ENCODE measurements at regions not wholly inside any gene's neighbourhood (a gene's known extent, or its start where the extent isn't known, plus 50 kb on each side); places are given as distances from the start of the nearest gene placed in this dataset.

DNA sequence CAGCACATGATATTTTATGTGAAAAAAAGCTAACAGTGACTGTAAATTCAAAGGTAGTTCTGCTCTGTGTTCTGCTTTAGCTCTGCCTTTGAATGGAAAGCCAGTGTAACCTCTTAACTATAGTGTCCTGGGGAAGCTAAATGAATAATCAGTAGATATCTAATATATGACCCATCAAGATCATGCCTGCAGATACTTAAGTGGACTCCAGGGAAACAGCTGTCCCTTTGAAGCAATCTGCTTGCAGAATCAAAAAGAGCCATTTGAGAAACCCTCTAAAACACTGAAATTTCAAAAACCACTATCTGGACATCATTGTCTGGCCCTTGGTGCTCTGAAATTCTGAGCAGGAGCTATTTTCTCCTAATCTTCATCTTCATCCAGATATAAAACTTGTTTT is 104.2 kb upstream of the ADGRL4 start:
- Histone ChIP-seq H3K4me1 (ENCODE audit: control insufficient read depth in 2 of 2, insufficient read depth in 2 of 2, low read length in 1 of 2) (no peaks in the 10 kb centered on the region), H3K27ac (ENCODE audit: low read depth in 2 of 2, low read length in 1 of 2) (no peak overlapping the region), H3K9me3 (ENCODE audit: control insufficient read depth in 2 of 2, insufficient read depth in 1 of 2, low read depth in 1 of 2, low read length in 1 of 2) (peaks cover 0 to 4% of the 10 kb centered on the region in 2 donors), H3K4me3 (ENCODE audit: low read depth in 1 of 2, low read length in 2 of 2) (no peak overlapping the region), H3K27me3 (ENCODE audit: control insufficient read depth in 1 of 2, insufficient read depth in 2 of 2, low read length in 2 of 2) (no peaks in the 10 kb centered on the region), H3K36me3 (ENCODE audit: control insufficient read depth in 2 of 2, insufficient read depth in 2 of 2, low read length in 1 of 2) (peaks cover 0 to 3% of the 10 kb centered on the region in 2 donors)

DNA sequence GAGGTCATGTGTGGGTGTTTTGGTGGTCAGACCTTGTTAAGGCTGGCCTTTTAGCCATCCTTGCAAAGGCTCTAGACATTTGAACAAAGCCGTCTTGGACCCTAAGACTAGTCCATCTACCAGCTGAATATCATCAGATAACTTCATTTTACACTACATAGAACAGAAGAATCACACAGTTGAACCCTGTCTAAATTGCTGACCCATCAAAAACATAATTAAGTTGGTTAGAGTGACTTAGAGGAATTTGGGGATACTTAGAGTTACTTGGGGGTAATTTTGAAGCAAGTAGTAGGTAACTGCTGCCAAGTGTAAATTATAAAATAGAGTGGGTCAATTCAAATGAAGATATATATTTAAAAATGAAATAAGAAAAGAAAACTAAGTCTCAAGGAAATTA is 102.9 kb upstream of the ADGRL4 start:
- Histone ChIP-seq H3K9me3 (ENCODE audit: control insufficient read depth in 2 of 2, insufficient read depth in 1 of 2, low read depth in 1 of 2, low read length in 1 of 2) (peaks cover 0 to 4% of the 10 kb centered on the region in 2 donors), H3K36me3 (ENCODE audit: control insufficient read depth in 2 of 2, insufficient read depth in 2 of 2, low read length in 1 of 2) (no peaks in the 10 kb centered on the region)
- WGBS, 2 donors, result 77 to 80% methylated on average over 1 of the region's 1 CpG

GRCh38 chr1:79105500-79105899 is 99.0 kb upstream of the ADGRL4 start:
- H3K4me3 ChIP-seq (ENCODE audit: low read depth in 1 of 2, low read length in 2 of 2), result no peak overlapping the region
- no peaks in the 10 kb centered on the region for H3K36me3 ChIP-seq (ENCODE audit: control insufficient read depth in 2 of 2, insufficient read depth in 2 of 2, low read length in 1 of 2)
- H3K9me3 ChIP-seq (ENCODE audit: control insufficient read depth in 2 of 2, insufficient read depth in 1 of 2, low read depth in 1 of 2, low read length in 1 of 2), result peaks cover 0 to 2% of the 10 kb centered on the region in 2 donors
- H3K4me1 ChIP-seq (ENCODE audit: control insufficient read depth in 2 of 2, insufficient read depth in 2 of 2, low read length in 1 of 2), result peaks cover 0 to 2% of the 10 kb centered on the region in 2 donors
- WGBS, 2 donors, result 26 to 51% methylated on average over 2 of the region's 2 CpGs
- no peaks in the 10 kb centered on the region for H3K27me3 ChIP-seq (ENCODE audit: control insufficient read depth in 1 of 2, insufficient read depth in 2 of 2, low read length in 2 of 2)
- H3K27ac ChIP-seq (ENCODE audit: low read depth in 2 of 2, low read length in 1 of 2), result no peak overlapping the region

More for the DNA sequence above, 102.9 kb upstream of the ADGRL4 start:
- Histone ChIP-seq H3K27me3 (ENCODE audit: control insufficient read depth in 1 of 2, insufficient read depth in 2 of 2, low read length in 2 of 2) (no peaks in the 10 kb centered on the region), H3K4me3 (ENCODE audit: low read depth in 1 of 2, low read length in 2 of 2) (no peak overlapping the region), H3K27ac (ENCODE audit: low read depth in 2 of 2, low read length in 1 of 2) (no peak overlapping the region), H3K4me1 (ENCODE audit: control insufficient read depth in 2 of 2, insufficient read depth in 2 of 2, low read length in 1 of 2) (no peaks in the 10 kb centered on the region)

DNA sequence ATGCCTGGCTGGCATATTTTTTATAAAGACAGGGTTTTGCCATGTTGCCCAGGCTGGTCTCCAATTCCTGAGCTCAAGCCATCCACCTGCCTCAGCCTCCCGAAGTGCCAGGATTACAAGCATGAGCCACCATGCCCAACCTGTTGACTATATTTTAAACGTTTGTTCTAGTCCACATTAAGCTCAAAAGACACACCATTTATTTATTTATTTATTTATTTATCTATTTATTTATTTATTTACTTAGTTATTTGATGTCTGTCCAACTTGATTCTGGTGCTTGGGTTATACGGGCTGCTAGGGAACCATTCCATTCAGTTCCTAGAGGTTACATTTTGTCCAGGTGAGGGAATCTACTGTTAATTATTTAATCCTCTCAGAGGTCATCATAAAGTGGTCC is 98.1 kb upstream of the ADGRL4 start:
- Histone ChIP-seq H3K4me3 (ENCODE audit: low read depth in 1 of 2, low read length in 2 of 2) (no peak overlapping the region), H3K4me1 (ENCODE audit: control insufficient read depth in 2 of 2, insufficient read depth in 2 of 2, low read length in 1 of 2) (peaks cover 0 to 2% of the 10 kb centered on the region in 2 donors), H3K27me3 (ENCODE audit: control insufficient read depth in 1 of 2, insufficient read depth in 2 of 2, low read length in 2 of 2) (no peaks in the 10 kb centered on the region), H3K36me3 (ENCODE audit: control insufficient read depth in 2 of 2, insufficient read depth in 2 of 2, low read length in 1 of 2) (no peaks in the 10 kb centered on the region), H3K27ac (ENCODE audit: low read depth in 2 of 2, low read length in 1 of 2) (no peak overlapping the region), H3K9me3 (ENCODE audit: control insufficient read depth in 2 of 2, insufficient read depth in 1 of 2, low read depth in 1 of 2, low read length in 1 of 2) (peaks cover 0 to 2% of the 10 kb centered on the region in 2 donors)
- 86 to 89% methylated on average over 3 of the region's 3 CpGs for WGBS, 2 donors

GRCh38 chr1:79100385-79100784 is 93.9 kb upstream of the ADGRL4 start:
- no peaks in the 10 kb centered on the region for H3K27me3 ChIP-seq (ENCODE audit: control insufficient read depth in 1 of 2, insufficient read depth in 2 of 2, low read length in 2 of 2)
- H3K4me1 ChIP-seq (ENCODE audit: control insufficient read depth in 2 of 2, insufficient read depth in 2 of 2, low read length in 1 of 2), result peaks cover 0 to 2% of the 10 kb centered on the region in 2 donors
- H3K9me3 ChIP-seq (ENCODE audit: control insufficient read depth in 2 of 2, insufficient read depth in 1 of 2, low read depth in 1 of 2, low read length in 1 of 2), result peaks cover 0 to 2% of the 10 kb centered on the region in 2 donors
- H3K4me3 ChIP-seq (ENCODE audit: low read depth in 1 of 2, low read length in 2 of 2), result no peak overlapping the region
- no peaks in the 10 kb centered on the region for H3K36me3 ChIP-seq (ENCODE audit: control insufficient read depth in 2 of 2, insufficient read depth in 2 of 2, low read length in 1 of 2)
- no peak overlapping the region for H3K27ac ChIP-seq (ENCODE audit: low read depth in 2 of 2, low read length in 1 of 2)
- WGBS, 2 donors, result 79 to 82% methylated on average over 7 of the region's 7 CpGs

DNA sequence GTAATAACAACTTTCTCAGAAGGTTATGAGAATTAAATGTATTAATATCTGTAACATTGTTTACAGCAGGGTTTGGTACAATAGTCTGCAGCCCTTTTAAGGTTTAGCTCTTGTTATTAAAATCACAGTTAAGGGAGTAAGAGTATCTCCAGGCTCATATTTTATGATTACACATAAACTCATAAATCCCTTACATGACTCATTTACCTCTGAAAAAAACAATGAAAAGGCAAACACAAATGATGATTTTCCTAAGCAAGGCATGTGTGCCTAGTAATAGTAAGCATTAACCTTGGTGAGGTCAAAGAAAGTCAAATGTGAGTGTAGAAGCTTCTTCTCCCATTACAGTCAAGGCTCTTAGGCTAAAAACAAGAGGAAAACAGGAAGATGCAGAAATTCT is 84.5 kb upstream of the ADGRL4 start:
- Histone ChIP-seq H3K9me3 (ENCODE audit: control insufficient read depth in 2 of 2, insufficient read depth in 1 of 2, low read depth in 1 of 2, low read length in 1 of 2) (no peaks in the 10 kb centered on the region), H3K27me3 (ENCODE audit: control insufficient read depth in 1 of 2, insufficient read depth in 2 of 2, low read length in 2 of 2) (no peaks in the 10 kb centered on the region), H3K36me3 (ENCODE audit: control insufficient read depth in 2 of 2, insufficient read depth in 2 of 2, low read length in 1 of 2) (no peaks in the 10 kb centered on the region), H3K4me3 (ENCODE audit: low read depth in 1 of 2, low read length in 2 of 2) (no peak overlapping the region), H3K4me1 (ENCODE audit: control insufficient read depth in 2 of 2, insufficient read depth in 2 of 2, low read length in 1 of 2) (no peaks in the 10 kb centered on the region), H3K27ac (ENCODE audit: low read depth in 2 of 2, low read length in 1 of 2) (no peak overlapping the region)

GRCh38 chr1:79089946-79090345 is 83.4 kb upstream of the ADGRL4 start:
- 55 to 56% methylated on average over 2 of the region's 2 CpGs for WGBS, 2 donors
- Histone ChIP-seq H3K4me3 (ENCODE audit: low read depth in 1 of 2, low read length in 2 of 2) (no peak overlapping the region), H3K9me3 (ENCODE audit: control insufficient read depth in 2 of 2, insufficient read depth in 1 of 2, low read depth in 1 of 2, low read length in 1 of 2) (no peaks in the 10 kb centered on the region), H3K36me3 (ENCODE audit: control insufficient read depth in 2 of 2, insufficient read depth in 2 of 2, low read length in 1 of 2) (no peaks in the 10 kb centered on the region), H3K27me3 (ENCODE audit: control insufficient read depth in 1 of 2, insufficient read depth in 2 of 2, low read length in 2 of 2) (no peaks in the 10 kb centered on the region), H3K27ac (ENCODE audit: low read depth in 2 of 2, low read length in 1 of 2) (no peak overlapping the region), H3K4me1 (ENCODE audit: control insufficient read depth in 2 of 2, insufficient read depth in 2 of 2, low read length in 1 of 2) (no peaks in the 10 kb centered on the region)

- no peaks in the 10 kb centered on the region for H3K4me1 ChIP-seq (ENCODE audit: control insufficient read depth in 2 of 2, insufficient read depth in 2 of 2, low read length in 1 of 2)
- H3K27me3 ChIP-seq (ENCODE audit: control insufficient read depth in 1 of 2, insufficient read depth in 2 of 2, low read length in 2 of 2), result no peaks in the 10 kb centered on the region
- H3K27ac ChIP-seq (ENCODE audit: low read depth in 2 of 2, low read length in 1 of 2), result no peak overlapping the region
- H3K36me3 ChIP-seq (ENCODE audit: control insufficient read depth in 2 of 2, insufficient read depth in 2 of 2, low read length in 1 of 2), result no peaks in the 10 kb centered on the region
- H3K9me3 ChIP-seq (ENCODE audit: control insufficient read depth in 2 of 2, insufficient read depth in 1 of 2, low read depth in 1 of 2, low read length in 1 of 2), result no peaks in the 10 kb centered on the region
- WGBS, 2 donors, result 67 to 75% methylated on average over 2 of the region's 2 CpGs
- H3K4me3 ChIP-seq (ENCODE audit: low read depth in 1 of 2, low read length in 2 of 2), result no peak overlapping the region
Observed at GRCh38 chr1:79082233-79082632, 75.7 kb upstream of the ADGRL4 start.

- no peak overlapping the region for H3K27ac ChIP-seq (ENCODE audit: low read depth in 2 of 2, low read length in 1 of 2)
- H3K9me3 ChIP-seq (ENCODE audit: control insufficient read depth in 2 of 2, insufficient read depth in 1 of 2, low read depth in 1 of 2, low read length in 1 of 2), result no peaks in the 10 kb centered on the region
- H3K36me3 ChIP-seq (ENCODE audit: control insufficient read depth in 2 of 2, insufficient read depth in 2 of 2, low read length in 1 of 2), result no peaks in the 10 kb centered on the region
- no peaks in the 10 kb centered on the region for H3K27me3 ChIP-seq (ENCODE audit: control insufficient read depth in 1 of 2, insufficient read depth in 2 of 2, low read length in 2 of 2)
- H3K4me3 ChIP-seq (ENCODE audit: low read depth in 1 of 2, low read length in 2 of 2), result no peak overlapping the region
- H3K4me1 ChIP-seq (ENCODE audit: control insufficient read depth in 2 of 2, insufficient read depth in 2 of 2, low read length in 1 of 2), result no peaks in the 10 kb centered on the region
Observed at GRCh38 chr1:79079770-79080169, 73.2 kb upstream of the ADGRL4 start.

DNA sequence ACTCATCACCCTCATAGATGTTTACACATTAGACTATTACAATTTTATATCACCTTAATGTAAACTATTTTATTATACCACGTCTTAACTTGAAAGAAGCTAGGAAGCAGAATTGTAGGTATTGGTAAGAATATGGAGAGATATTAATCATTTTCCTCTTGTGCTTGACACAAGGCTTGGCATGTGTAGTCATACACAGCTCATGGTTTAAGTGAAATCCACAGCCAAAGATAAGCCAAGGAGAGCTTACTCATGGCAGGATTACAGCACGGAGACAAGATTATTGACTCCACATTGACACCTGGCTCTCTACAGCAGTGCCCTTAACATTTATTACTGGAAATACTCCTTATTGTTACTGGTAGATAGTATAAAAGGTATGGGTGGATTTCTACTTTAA is 68.4 kb upstream of the ADGRL4 start:
- H3K27me3 ChIP-seq (ENCODE audit: control insufficient read depth in 1 of 2, insufficient read depth in 2 of 2, low read length in 2 of 2), result no peaks in the 10 kb centered on the region
- H3K4me3 ChIP-seq (ENCODE audit: low read depth in 1 of 2, low read length in 2 of 2), result no peak overlapping the region
- H3K9me3 ChIP-seq (ENCODE audit: control insufficient read depth in 2 of 2, insufficient read depth in 1 of 2, low read depth in 1 of 2, low read length in 1 of 2), result no peaks in the 10 kb centered on the region
- WGBS, 2 donors, result 80 to 83% methylated on average over 2 of the region's 2 CpGs
- H3K27ac ChIP-seq (ENCODE audit: low read depth in 2 of 2, low read length in 1 of 2), result no peak overlapping the region
- H3K36me3 ChIP-seq (ENCODE audit: control insufficient read depth in 2 of 2, insufficient read depth in 2 of 2, low read length in 1 of 2), result no peaks in the 10 kb centered on the region
- H3K4me1 ChIP-seq (ENCODE audit: control insufficient read depth in 2 of 2, insufficient read depth in 2 of 2, low read length in 1 of 2), result no peaks in the 10 kb centered on the region

All from esophagus (tissue), 2 donors.